Ovary (tissue), 7 donors: ENCODE measurements at regions not wholly inside any gene's neighbourhood (a gene's known extent, or its start where the extent isn't known, plus 50 kb on each side); places are given as distances from the start of the nearest gene placed in this dataset.

Experiments used
- DNase-seq, 5 donors: peaks; one replicate each; pipeline ENCODE4 v3.0.0-alpha.2; 2019 to 2020
- H3K27ac ChIP-seq, 2 donors: fragments of 200-600 bp; one replicate each; pipeline versions ENCODE4 v1.5.1 to v1.8.0; 2019 to 2022
- H3K27me3 ChIP-seq: fragments of 200-600 bp; one replicate; pipeline ENCODE4 v1.8.0; 2022
- H3K36me3 ChIP-seq: fragments of 200-600 bp; sonication (generic); one replicate; pipeline ENCODE4 v1.5.1; 2019
- H3K4me1 ChIP-seq: one replicate; pipeline ENCODE4 v1.8.1; 2013; ENCODE audit warnings: mild to moderate bottlenecking, moderate library complexity; ENCODE audit not compliant: insufficient read depth
- H3K4me3 ChIP-seq: fragments of 200-600 bp; sonication (generic); one replicate; pipeline ENCODE4 v1.5.1; 2017
- H3K9me3 ChIP-seq, 2 donors: fragments of 200-600 bp in 1 of 2; sonication (generic) in 1 of 2; one replicate each; pipeline versions ENCODE4 v1.5.1 to v1.8.1; 2013 to 2019; ENCODE audit warnings: mild to moderate bottlenecking in 1 of 2, moderate library complexity in 1 of 2
- CTCF ChIP-seq, 3 donors: fragments of 450-650 bp in 2 of 3; fragments of 200-600 bp in 1 of 3; IDR thresholded peaks; one replicate each; pipeline versions ENCODE4 v1.5.1 to v1.8.0; 2016 to 2022; ENCODE audit warnings: antibody characterized with exemption in 3 of 3, mild to moderate bottlenecking in 1 of 3
- EP300 ChIP-seq: sonication (generic); formaldehyde crosslinking; IDR thresholded peaks from one replicate; pipeline ENCODE4 v1.6.1; 2017; ENCODE audit warnings: antibody characterized with exemption
- POLR2A ChIP-seq: fragments of 450-650 bp; IDR thresholded peaks from one replicate; pipeline ENCODE4 v1.6.1; 2017; ENCODE audit warnings: antibody characterized with exemption, mild to moderate bottlenecking, moderate library complexity
- WGBS, 3 donors: extraction: QIAGEN DNeasy Blood & Tissue Kit in 1 of 3; methylation state at CpG; one replicate each; pipeline versions ENCODE4 v1.1.5 to v1.1.7; 2013 to 2017; 5-methylcytosine and 5-hydroxymethylcytosine counted together
- intact Hi-C, 4 donors: fragments of 100-400 bp; cut with DNase I; formaldehyde crosslinking; loops; one replicate each; pipeline versions ENCODE4 v1.11.0 to v1.15.1; 2022 to 2023
- donor health status: DM: no; HTN: no; CAD: no; lungs with moderate emphysema.
- donor health status: DM: no; HTN: no; CAD: no.
- donor health status: Bipolar disorder and iron deficiency.
- donor health status: DM: no; HTN: no; CAD: no.
- donor health status: DM: yes; HTN: yes; CAD: no.

- H3K36me3 ChIP-seq: no peaks in the 10 kb centered on the region
- DNase-seq: no peak
- H3K9me3 ChIP-seq: no peaks in the 10 kb centered on the region
- no peaks in the 10 kb centered on the region for H3K4me1 ChIP-seq
- WGBS, 3 donors: no CpG with 5 or more reads among the region's 40 CpGs
- intact Hi-C loops: no loop called here
- H3K27me3 ChIP-seq: no peaks in the 10 kb centered on the region
- H3K4me3 ChIP-seq: no peak overlapping the region
- H3K27ac ChIP-seq: no peak overlapping the region
- TF ChIP-seq CTCF (IDR thresholded peaks at IDR 0.05): no peak
- no peak for TF ChIP-seq POLR2A
- TF ChIP-seq EP300: no peak
Measured at GRCh38 chrY:19502169-19503091, 242.1 kb downstream of the KDM5D start.

- Histone ChIP-seq H3K36me3 (no peaks in the 10 kb centered on the region), H3K4me1 (no peaks in the 10 kb centered on the region), H3K4me3 (no peak overlapping the region), H3K27ac (no peak overlapping the region), H3K27me3 (no peaks in the 10 kb centered on the region), H3K9me3 (no peaks in the 10 kb centered on the region)
- TF ChIP-seq CTCF (IDR thresholded peaks at IDR 0.05) (no peak), EP300 (no peak), POLR2A (no peak)
- intact Hi-C loops: no loop called here
- DNase-seq: no peak
- WGBS, 3 donors: no CpG with 5 or more reads among the region's 5 CpGs
Measured at GRCh38 chrY:19498556-19498955, 246.0 kb downstream of the KDM5D start.

- Histone ChIP-seq H3K9me3 (no peaks in the 10 kb centered on the region), H3K4me1 (no peaks in the 10 kb centered on the region), H3K27ac (no peak overlapping the region), H3K27me3 (no peaks in the 10 kb centered on the region), H3K4me3 (no peak overlapping the region), H3K36me3 (no peaks in the 10 kb centered on the region)
- no peak for DNase-seq
- no CpG with 5 or more reads among the region's 3 CpGs for WGBS, 3 donors
- TF ChIP-seq POLR2A (no peak), EP300 (no peak), CTCF (IDR thresholded peaks at IDR 0.05) (no peak)
- intact Hi-C loops: no loop called here
Measured at GRCh38 chrY:19487494-19487893, 257.0 kb downstream of the KDM5D start.

- H3K4me1 ChIP-seq: no peaks in the 10 kb centered on the region
- no peaks in the 10 kb centered on the region for H3K36me3 ChIP-seq
- TF ChIP-seq CTCF (IDR thresholded peaks at IDR 0.05) (no peak), POLR2A (no peak), EP300 (no peak)
- no peaks in the 10 kb centered on the region for H3K27me3 ChIP-seq
- WGBS, 3 donors: no CpG with 5 or more reads among the region's 2 CpGs
- no peak for DNase-seq
- intact Hi-C loops: no loop called here
- no peak overlapping the region for H3K4me3 ChIP-seq
- H3K27ac ChIP-seq: no peak overlapping the region
- no peaks in the 10 kb centered on the region for H3K9me3 ChIP-seq
Measured at GRCh38 chrY:19484997-19485396, 259.5 kb downstream of the KDM5D start.
